ENCODE measurements at regions not wholly inside any gene's neighbourhood (a gene's known extent, or its start where the extent isn't known, plus 50 kb on each side); places are given as distances from the start of the nearest gene placed in this dataset.

- TF ChIP-seq POLR2AphosphoS5 (IDR thresholded peaks at IDR 0.05) (no peak), POLR2A (IDR thresholded peaks at IDR 0.05) (no peak), CTCF (IDR thresholded peaks at IDR 0.05) (no peak)
Measured at GRCh38 chr7:32779167-32779566, 112.4 kb downstream of the KBTBD2 start.

Data from gastroesophageal sphincter (tissue), 3 donors.